ENCODE measurements at regions not wholly inside any gene's neighbourhood (a gene's known extent, or its start where the extent isn't known, plus 50 kb on each side); places are given as distances from the start of the nearest gene placed in this dataset.

GRCh38 chr9:134981829-134982228 lies 64.1 kb upstream of the FCN1 start:
- H3K27ac ChIP-seq = no peak overlapping the region
- TF ChIP-seq ZFX (IDR thresholded peaks at IDR 0.05; ENCODE audit: borderline replicate concordance) = no peak
- TF ChIP-seq CTCF (IDR thresholded peaks at IDR 0.05) = no peak

GRCh38 chr9:134982311-134982710 lies 64.6 kb upstream of the FCN1 start:
- no peak overlapping the region for H3K27ac ChIP-seq
- no peak for TF ChIP-seq ZFX (IDR thresholded peaks at IDR 0.05; ENCODE audit: borderline replicate concordance)
- no peak for TF ChIP-seq CTCF (IDR thresholded peaks at IDR 0.05)

- TF ChIP-seq CTCF (IDR thresholded peaks at IDR 0.05) (peak; percentile 28), ZFX (IDR thresholded peaks at IDR 0.05; ENCODE audit: borderline replicate concordance) (no peak)
- no peak overlapping the region for H3K27ac ChIP-seq
Measured at GRCh38 chr9:134983074-134983473, 65.4 kb upstream of the FCN1 start.

GRCh38 chr9:134983506-134984371 lies 66.0 kb upstream of the FCN1 start:
- no peak overlapping the region for H3K27ac ChIP-seq
- TF ChIP-seq ZFX (IDR thresholded peaks at IDR 0.05; ENCODE audit: borderline replicate concordance) = no peak
- TF ChIP-seq CTCF (IDR thresholded peaks at IDR 0.05) = no peak

GRCh38 chr9:134984372-134985265 lies 66.9 kb upstream of the FCN1 start:
- no peak overlapping the region for H3K27ac ChIP-seq
- TF ChIP-seq ZFX (IDR thresholded peaks at IDR 0.05; ENCODE audit: borderline replicate concordance) (no peak), CTCF (IDR thresholded peaks at IDR 0.05) (no peak)

GRCh38 chr9:134985451-134985850 lies 67.7 kb upstream of the FCN1 start:
- TF ChIP-seq CTCF (IDR thresholded peaks at IDR 0.05) = no peak
- TF ChIP-seq ZFX (IDR thresholded peaks at IDR 0.05; ENCODE audit: borderline replicate concordance) = no peak
- no peak overlapping the region for H3K27ac ChIP-seq

Measured in 22Rv1 (cell line).